DOHH2 (cell line): ENCODE measurements at regions not wholly inside any gene's neighbourhood (a gene's known extent, or its start where the extent isn't known, plus 50 kb on each side); places are given as distances from the start of the nearest gene placed in this dataset.

Experiments used
- H3F3A ChIP-seq: fragments of 200-600 bp; sonication (generic), shearing (Covaris generic); 2 replicates; pipeline ENCODE4 v1.6.0; 2016; ENCODE audit warnings: antibody characterized with exemption, mild to moderate bottlenecking; ENCODE audit not compliant: control insufficient read depth, insufficient read depth
- H3K27ac ChIP-seq: fragments of 200-600 bp; sonication (generic); 2 replicates; pipeline ENCODE4 v1.5.1; 2014; ENCODE audit warnings: low read depth, mild to moderate bottlenecking, low read length, moderate library complexity
- H3K27me3 ChIP-seq: fragments of 200-600 bp; sonication (generic); 2 replicates; pipeline ENCODE4 v1.6.1; 2014; ENCODE audit warnings: mild to moderate bottlenecking, low read length, mixed read lengths; ENCODE audit not compliant: control insufficient read depth
- H3K36me3 ChIP-seq: fragments of 200-600 bp; sonication (generic); 2 replicates; pipeline ENCODE4 v1.6.1; 2014; ENCODE audit warnings: mild to moderate bottlenecking, low read length, moderate library complexity, mixed read lengths; ENCODE audit not compliant: control insufficient read depth
- H3K4me1 ChIP-seq: fragments of 200-600 bp; sonication (generic); 2 replicates; pipeline ENCODE4 v1.6.1; 2014; ENCODE audit warnings: mild to moderate bottlenecking, low read length, mixed read lengths; ENCODE audit not compliant: control insufficient read depth
- H3K4me2 ChIP-seq: fragments of 200-600 bp; sonication (generic); 2 replicates; pipeline ENCODE4 v1.6.0; 2014; ENCODE audit warnings: mild to moderate bottlenecking, low read length, moderate library complexity
- H3K4me3 ChIP-seq: fragments of 200-600 bp; sonication (generic); 2 replicates; pipeline ENCODE4 v1.5.1; 2014; ENCODE audit warnings: mild to moderate bottlenecking, low read length, mixed read lengths
- H3K79me2 ChIP-seq: fragments of 200-600 bp; sonication (generic); 2 replicates; pipeline ENCODE4 v1.6.1; 2014; ENCODE audit warnings: mild to moderate bottlenecking, low read length, mixed read lengths; ENCODE audit not compliant: control insufficient read depth
- H3K9me2 ChIP-seq: fragments of 200-600 bp; sonication (generic); replicated peaks from 2 replicates; pipeline ENCODE4 v1.6.1; 2014; ENCODE audit warnings: mild to moderate bottlenecking, low read length, mixed read lengths; ENCODE audit not compliant: control insufficient read depth
- H3K9me3 ChIP-seq: fragments of 200-600 bp; sonication (generic); 2 replicates; pipeline ENCODE4 v1.6.1; 2014; ENCODE audit warnings: antibody characterized with exemption, low read length, mixed read lengths; ENCODE audit not compliant: control insufficient read depth, insufficient read depth
- H4K20me1 ChIP-seq: fragments of 200-600 bp; sonication (generic); 2 replicates; pipeline ENCODE4 v1.6.0; 2014; ENCODE audit warnings: low read depth, mild to moderate bottlenecking, antibody characterized with exemption, low read length, moderate library complexity; ENCODE audit not compliant: control insufficient read depth, insufficient read depth
- CTCF ChIP-seq: fragments of 200-600 bp; sonication (generic); IDR thresholded peaks from one replicate; pipeline ENCODE4 v1.5.1; 2014; ENCODE audit warnings: antibody characterized with exemption, mild to moderate bottlenecking, low read depth, low read length; ENCODE audit not compliant: poor library complexity, severe bottlenecking
- EZH2phosphoT487 ChIP-seq: fragments of 200-600 bp; sonication (generic); IDR thresholded peaks from 2 replicates; pipeline ENCODE4 v1.6.1; 2017; ENCODE audit warnings: borderline replicate concordance, mild to moderate bottlenecking, antibody characterized with exemption, low read length, moderate library complexity, mixed read lengths

DNA sequence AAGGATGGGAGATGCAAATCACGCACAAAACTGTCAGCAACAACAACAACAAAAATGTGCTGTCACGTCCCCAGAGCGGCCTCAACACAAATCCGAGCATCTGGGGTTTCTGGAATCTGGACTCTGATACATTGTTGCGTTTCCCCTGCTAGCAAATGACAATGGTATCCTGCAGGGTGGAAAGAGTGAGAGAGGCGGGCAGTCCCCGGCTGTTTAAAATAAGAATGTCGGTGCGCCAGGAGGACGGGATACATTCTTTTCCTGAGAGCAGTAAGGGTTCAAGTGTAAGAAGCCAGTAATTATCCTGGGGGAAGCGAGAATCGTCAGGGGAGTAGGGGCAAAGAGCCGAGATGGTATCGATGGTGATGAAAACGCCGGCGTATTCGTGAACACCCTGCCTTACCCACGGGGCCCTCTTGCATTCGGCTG, 310.2 kb downstream of the ASMT start:
- Histone ChIP-seq H3K4me3 (no peak overlapping the region), H3K27ac (no peak overlapping the region), H4K20me1 (no peaks in the 10 kb centered on the region), H3K79me2 (no peaks in the 10 kb centered on the region), H3F3A (no peaks in the 10 kb centered on the region), H3K27me3 (no peaks in the 10 kb centered on the region), H3K9me3 (no peaks in the 10 kb centered on the region), H3K36me3 (no peaks in the 10 kb centered on the region), H3K4me1 (no peaks in the 10 kb centered on the region), H3K9me2 (no peaks in the 10 kb centered on the region), H3K4me2 (no peak overlapping the region)
- TF ChIP-seq EZH2phosphoT487 (no peak), CTCF (no peak)

DNA sequence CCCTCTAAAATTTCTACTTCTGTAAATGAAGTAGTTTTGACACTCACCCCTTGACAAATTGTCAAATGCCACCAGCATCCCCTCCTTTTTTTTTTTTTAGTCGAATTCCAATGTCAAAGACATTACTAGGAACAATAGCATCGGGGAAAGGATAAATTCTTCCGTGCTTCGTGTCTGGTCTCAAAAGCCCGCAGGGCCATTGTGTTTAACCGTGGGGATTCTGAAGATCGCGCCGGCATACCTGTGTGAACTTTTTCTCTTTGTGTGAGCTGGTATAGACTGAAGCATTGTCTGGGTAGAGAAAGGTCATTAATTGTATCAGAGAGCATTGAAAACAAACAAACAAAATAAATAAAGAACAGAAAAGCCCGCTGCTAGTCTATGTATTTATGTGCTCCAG, 313.9 kb downstream of the ASMT start:
- H3K4me3 ChIP-seq, result no peak overlapping the region
- no peaks in the 10 kb centered on the region for H3F3A ChIP-seq
- H3K27me3 ChIP-seq, result no peaks in the 10 kb centered on the region
- no peaks in the 10 kb centered on the region for H3K9me2 ChIP-seq
- no peaks in the 10 kb centered on the region for H3K9me3 ChIP-seq
- no peaks in the 10 kb centered on the region for H4K20me1 ChIP-seq
- no peaks in the 10 kb centered on the region for H3K36me3 ChIP-seq
- no peak overlapping the region for H3K27ac ChIP-seq
- no peaks in the 10 kb centered on the region for H3K79me2 ChIP-seq
- no peaks in the 10 kb centered on the region for H3K4me1 ChIP-seq
- no peak for TF ChIP-seq CTCF
- no peak for TF ChIP-seq EZH2phosphoT487
- no peak overlapping the region for H3K4me2 ChIP-seq

DNA sequence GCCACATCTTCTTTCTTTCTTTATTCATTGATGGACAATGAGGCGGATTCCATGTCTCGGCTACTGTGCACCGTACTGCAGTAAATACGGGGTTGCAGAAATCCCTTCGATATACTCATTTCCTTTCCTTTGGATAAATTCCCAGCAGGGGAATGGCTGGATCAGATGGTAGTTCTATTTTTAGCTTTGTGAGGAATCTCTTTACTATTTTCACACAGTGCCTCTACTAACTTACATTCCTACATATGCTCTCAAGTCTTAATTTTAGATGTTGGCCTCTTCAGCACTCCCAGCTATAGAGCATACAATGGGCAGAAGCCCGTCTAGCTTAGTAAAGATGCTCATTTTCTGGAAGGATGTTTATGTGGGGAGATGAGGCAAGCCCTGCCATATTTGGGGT, 317.4 kb downstream of the ASMT start:
- H3K27ac ChIP-seq, result no peak overlapping the region

More for the DNA sequence above, 317.4 kb downstream of the ASMT start:
- Histone ChIP-seq H3K9me2 (no peaks in the 10 kb centered on the region), H3K9me3 (no peaks in the 10 kb centered on the region), H3K27me3 (no peaks in the 10 kb centered on the region), H3K4me1 (no peaks in the 10 kb centered on the region), H3K4me2 (no peak overlapping the region), H4K20me1 (no peaks in the 10 kb centered on the region), H3K79me2 (no peaks in the 10 kb centered on the region), H3F3A (no peaks in the 10 kb centered on the region), H3K4me3 (no peak overlapping the region), H3K36me3 (no peaks in the 10 kb centered on the region)
- TF ChIP-seq CTCF (no peak), EZH2phosphoT487 (no peak)
